ENCODE measurements at regions not wholly inside any gene's neighbourhood (a gene's known extent, or its start where the extent isn't known, plus 50 kb on each side); places are given as distances from the start of the nearest gene placed in this dataset.

GRCh38 chr15:96411056-96412031, 80.8 kb downstream of the NR2F2 start:
- DNase-seq (no peak), ATAC-seq (no peak)
- H3K27me3 ChIP-seq (ENCODE audit: low read depth), result peaks cover 90% of the 10 kb centered on the region
- no peak overlapping the region for H3K4me3 ChIP-seq
- no peaks in the 10 kb centered on the region for H3K9me3 ChIP-seq
- no peak for TF ChIP-seq CTCF (IDR thresholded peaks at IDR 0.05)
- no peak overlapping the region for H3K27ac ChIP-seq
- intact Hi-C loops (cut with DNase I), result no loop called here
- peaks cover 16% of the 10 kb centered on the region for H3K4me1 ChIP-seq
- H3K36me3 ChIP-seq, result no peaks in the 10 kb centered on the region

DNA sequence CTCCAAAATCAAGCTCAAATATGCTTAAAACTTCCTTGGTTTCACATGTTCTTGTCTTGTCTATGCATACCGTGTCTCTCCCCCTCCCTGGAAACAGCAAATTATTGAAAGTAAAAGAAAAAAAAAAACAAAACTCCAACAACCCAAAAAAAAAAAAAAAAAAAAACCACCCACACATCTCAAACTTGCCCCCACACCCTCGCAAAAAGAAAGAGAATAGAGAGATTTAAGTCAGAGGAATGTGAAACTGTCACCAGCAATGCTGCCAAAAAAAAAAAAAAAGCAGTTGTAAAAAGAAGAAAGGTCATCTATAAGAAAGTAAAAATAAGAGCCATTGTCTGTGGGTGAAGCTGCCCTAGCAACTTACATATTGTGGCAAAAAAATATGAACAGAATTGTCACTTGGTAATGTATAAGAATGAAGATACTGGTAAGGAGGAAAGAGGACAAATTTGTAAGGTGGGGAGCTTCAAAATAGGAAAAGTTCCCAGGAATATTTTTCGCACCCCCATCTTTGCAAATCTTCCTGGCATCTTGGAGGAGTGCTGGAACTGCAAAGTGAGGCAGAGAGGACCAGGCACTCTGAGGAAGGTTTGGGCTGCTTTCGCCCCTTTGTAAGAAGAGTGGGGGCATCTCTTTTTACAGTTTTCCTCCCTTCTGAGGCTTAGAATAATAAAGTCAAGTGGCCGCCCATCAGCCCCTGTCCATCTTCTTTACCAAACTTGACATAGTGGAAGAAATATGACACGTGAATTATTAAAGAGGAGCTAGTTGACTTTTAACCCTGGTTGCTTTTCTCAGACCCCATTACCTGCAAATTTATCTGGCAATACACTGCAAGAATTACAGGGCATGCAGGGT, 81.8 kb downstream of the NR2F2 start:
- intact Hi-C loops (cut with DNase I), result no loop called here
- Histone ChIP-seq H3K9me3 (no peaks in the 10 kb centered on the region), H3K4me3 (no peak overlapping the region), H3K27ac (no peak overlapping the region), H3K4me1 (peaks cover 25% of the 10 kb centered on the region), H3K36me3 (no peaks in the 10 kb centered on the region), H3K27me3 (ENCODE audit: low read depth) (peaks cover 98% of the 10 kb centered on the region)
- DNase-seq (no peak), ATAC-seq (no peak)
- no peak for TF ChIP-seq CTCF (IDR thresholded peaks at IDR 0.05)

DNA sequence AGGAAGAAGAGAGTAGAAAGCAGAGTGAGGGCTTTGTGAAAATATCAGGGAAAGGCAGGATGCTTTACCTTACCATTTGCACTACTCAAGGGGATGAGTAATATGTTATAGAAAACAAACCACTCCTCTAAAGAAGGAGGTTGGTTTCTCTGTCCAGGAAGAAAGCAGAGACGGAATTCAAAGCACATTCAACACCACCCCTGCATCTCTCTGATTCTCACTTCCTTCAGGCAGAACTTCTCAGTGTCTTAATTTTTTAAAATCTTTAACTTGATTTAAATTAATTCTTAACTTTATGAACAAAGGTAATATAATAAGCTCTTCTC, 82.4 kb downstream of the NR2F2 start:
- Histone ChIP-seq H3K4me1 (peaks cover 27% of the 10 kb centered on the region), H3K9me3 (no peaks in the 10 kb centered on the region), H3K27ac (no peak overlapping the region), H3K36me3 (no peaks in the 10 kb centered on the region), H3K27me3 (ENCODE audit: low read depth) (peaks cover 98% of the 10 kb centered on the region), H3K4me3 (no peak overlapping the region)
- no peak for DNase-seq
- intact Hi-C loops (cut with DNase I), result no loop called here
- no peak for ATAC-seq
- no peak for TF ChIP-seq CTCF (IDR thresholded peaks at IDR 0.05)

- no peak overlapping the region for H3K4me3 ChIP-seq
- H3K4me1 ChIP-seq, result peaks cover 25% of the 10 kb centered on the region
- no peak for ATAC-seq
- H3K27me3 ChIP-seq (ENCODE audit: low read depth), result peaks cover 98% of the 10 kb centered on the region
- H3K36me3 ChIP-seq, result no peaks in the 10 kb centered on the region
- DNase-seq, result no peak
- intact Hi-C loops (cut with DNase I), result no loop called here
- no peak overlapping the region for H3K27ac ChIP-seq
- TF ChIP-seq CTCF (IDR thresholded peaks at IDR 0.05), result no peak
- no peaks in the 10 kb centered on the region for H3K9me3 ChIP-seq
Measured at GRCh38 chr15:96413657-96414056, 83.2 kb downstream of the NR2F2 start.

- peaks cover 16% of the 10 kb centered on the region for H3K4me1 ChIP-seq
- no peaks in the 10 kb centered on the region for H3K36me3 ChIP-seq
- no peaks in the 10 kb centered on the region for H3K9me3 ChIP-seq
- peaks cover 98% of the 10 kb centered on the region for H3K27me3 ChIP-seq (ENCODE audit: low read depth)
- no peak overlapping the region for H3K4me3 ChIP-seq
- ATAC-seq (no peak), DNase-seq (no peak)
- intact Hi-C loops (cut with DNase I), result no loop called here
- no peak for TF ChIP-seq CTCF (IDR thresholded peaks at IDR 0.05)
- H3K27ac ChIP-seq, result no peak overlapping the region
Measured at GRCh38 chr15:96414875-96415274, 84.4 kb downstream of the NR2F2 start.
